IMR-90 (cell line): ENCODE measurements at regions not wholly inside any gene's neighbourhood (a gene's known extent, or its start where the extent isn't known, plus 50 kb on each side); places are given as distances from the start of the nearest gene placed in this dataset.

Experiments used
- ATAC-seq: fragments of 200-7000 bp; cut with Tn5 transposase; 2 replicates; pipeline ENCODE4 v1.9.1; 2020; ENCODE audit warnings: low read depth, mild to moderate bottlenecking, moderate library complexity
- BruUV-seq: library from RNA; stranded (reverse); fragments of 400-500 nt; replicated peaks from 2 replicates; lab custom pipeline; 2021; lab: Mats Ljungman, UMichigan
- CTCF ChIA-PET: fragments of 300-600 bp; formaldehyde crosslinking; extraction: SDS; loops from one replicate; lab custom pipeline; 2021; ENCODE audit warnings: antibody characterized with exemption; lab: Yijun Ruan, JAX
- POLR2A ChIA-PET: fragments of 300-600 bp; sonication (Branson Sonifier 250); formaldehyde crosslinking; loops from one replicate; lab custom pipeline; 2022; ENCODE audit warnings: antibody characterized with exemption; ENCODE audit not compliant: unreplicated experiment; lab: Charles Lee
- DNase-seq: peaks from one replicate; pipeline ENCODE4 v3.0.0; 2013
- H2AFZ ChIP-seq: replicated peaks from 2 replicates; pipeline ENCODE3; 2013; ENCODE audit warnings: low read length, mild to moderate bottlenecking; ENCODE audit not compliant: poor library complexity
- H2AK5ac ChIP-seq: 2 replicates; pipeline ENCODE4 v1.6.1; 2013; ENCODE audit warnings: low read depth, low read length, inconsistent platforms
- H2AK9ac ChIP-seq: replicated peaks from 2 replicates; pipeline ENCODE3; 2013; ENCODE audit warnings: mild to moderate bottlenecking, low read depth, low read length, moderate library complexity; ENCODE audit not compliant: poor library complexity
- H2BK120ac ChIP-seq: 2 replicates; pipeline ENCODE4 v1.6.1; 2013; ENCODE audit warnings: low read depth, low read length, inconsistent platforms
- H2BK15ac ChIP-seq: 3 replicates; pipeline ENCODE4 v1.6.1; 2013; ENCODE audit warnings: low read depth, low read length, inconsistent platforms
- H2BK20ac ChIP-seq: 2 replicates; pipeline ENCODE4 v1.6.1; 2013; ENCODE audit warnings: low read depth, mild to moderate bottlenecking, inconsistent platforms, low read length, moderate library complexity
- H2BK5ac ChIP-seq: 2 replicates; pipeline ENCODE4 v1.6.1; 2013; ENCODE audit warnings: mild to moderate bottlenecking, low read depth, low read length, inconsistent platforms; ENCODE audit not compliant: poor library complexity, severe bottlenecking
- H3K14ac ChIP-seq: replicated peaks from 2 replicates; pipeline ENCODE4 v1.6.1; 2013; ENCODE audit warnings: low read depth, low read length, inconsistent platforms
- H3K18ac ChIP-seq: 2 replicates; pipeline ENCODE4 v1.6.1; 2013; ENCODE audit warnings: low read depth, low read length, control low read depth
- H3K23ac ChIP-seq: 2 replicates; pipeline ENCODE4 v1.6.1; 2013; ENCODE audit warnings: low read depth, low read length, inconsistent platforms
- H3K27ac ChIP-seq: 2 replicates; pipeline ENCODE4 v1.5.1; 2013; ENCODE audit warnings: mild to moderate bottlenecking, control low read depth, low read length; ENCODE audit not compliant: insufficient read depth
- H3K27me3 ChIP-seq: 2 replicates; pipeline ENCODE4 v1.6.1; 2013; ENCODE audit warnings: low read length; ENCODE audit not compliant: control insufficient read depth, insufficient read depth
- H3K36me3 ChIP-seq: 2 replicates; pipeline ENCODE4 v1.6.1; 2013; ENCODE audit warnings: low read length, mixed read lengths; ENCODE audit not compliant: control insufficient read depth, insufficient read depth
- H3K4ac ChIP-seq: 2 replicates; pipeline ENCODE4 v1.6.1; 2013; ENCODE audit warnings: low read depth, low read length, inconsistent platforms
- H3K4me1 ChIP-seq: 2 replicates; pipeline ENCODE4 v1.6.1; 2013; ENCODE audit warnings: low read length, mixed read lengths; ENCODE audit not compliant: control insufficient read depth, insufficient read depth
- H3K4me2 ChIP-seq: 2 replicates; pipeline ENCODE4 v1.6.1; 2013; ENCODE audit warnings: low read depth, mild to moderate bottlenecking, control low read depth, low read length, moderate library complexity
- H3K4me3 ChIP-seq: 2 replicates; pipeline ENCODE4 v1.5.1; 2013; ENCODE audit warnings: low read depth, mild to moderate bottlenecking, control low read depth, low read length, moderate library complexity; ENCODE audit not compliant: insufficient read depth
- H3K56ac ChIP-seq: 2 replicates; pipeline ENCODE4 v1.6.1; 2013; ENCODE audit warnings: low read length, inconsistent platforms; ENCODE audit not compliant: insufficient read depth; ENCODE audit errors: extremely low read depth
- H3K79me1 ChIP-seq, 2 experiments: 2 replicates each; pipeline ENCODE4 v1.6.1; 2013; ENCODE audit warnings: low read length in 2 of 2, inconsistent platforms in 1 of 2, low read depth in 1 of 2
- H3K9ac ChIP-seq: 2 replicates; pipeline ENCODE4 v1.6.1; 2013; ENCODE audit warnings: low read depth, low read length, control low read depth
- H3K9me1 ChIP-seq: 2 replicates; pipeline ENCODE4 v1.6.1; 2013; ENCODE audit warnings: low read length, inconsistent platforms; ENCODE audit not compliant: insufficient read depth
- H3K9me3 ChIP-seq: 2 replicates; pipeline ENCODE4 v1.6.1; 2013; ENCODE audit warnings: low read length; ENCODE audit not compliant: control insufficient read depth, insufficient read depth
- H4K20me1 ChIP-seq: 2 replicates; pipeline ENCODE4 v1.6.1; 2013; ENCODE audit warnings: low read length, inconsistent platforms; ENCODE audit not compliant: insufficient read depth
- H4K5ac ChIP-seq: 2 replicates; pipeline ENCODE4 v1.6.1; 2013; ENCODE audit warnings: mild to moderate bottlenecking, low read depth, low read length, control low read depth
- H4K8ac ChIP-seq, 2 experiments: 2 replicates each; pipeline ENCODE4 v1.6.1; 2013; ENCODE audit warnings: low read depth in 2 of 2, low read length in 2 of 2, control low read depth in 1 of 2, inconsistent platforms in 1 of 2
- H4K91ac ChIP-seq: 2 replicates; pipeline ENCODE4 v1.6.1; 2013; ENCODE audit warnings: low read depth, low read length, inconsistent platforms; ENCODE audit not compliant: insufficient read depth
- SMC3 ChIP-seq: fragments of 150-350 bp; IDR thresholded peaks from 2 replicates; pipeline ENCODE4 v1.6.1; 2016; ENCODE audit warnings: low read depth, mild to moderate bottlenecking, antibody characterized with exemption, low read length, moderate library complexity
- dilution Hi-C: fragments of 300-500 bp; cut with HindIII; formaldehyde crosslinking; loops from one replicate; pipeline ENCODE4 v1.14.3; 2018; ENCODE audit warnings: low sequenced_read_pairs; ENCODE audit not compliant: unreplicated experiment
- in situ Hi-C: fragments of 300-500 bp; cut with MboI; formaldehyde crosslinking; loops from 3 replicates; pipeline ENCODE4 v1.14.3; 2019; ENCODE audit warnings: low sequenced_read_pairs, inconsistent platforms, mixed read lengths
- intact Hi-C: fragments of 100-400 bp; cut with micrococcal nuclease; formaldehyde crosslinking; loops from 2 replicates; pipeline ENCODE4 v1.10.0; 2022

DNA sequence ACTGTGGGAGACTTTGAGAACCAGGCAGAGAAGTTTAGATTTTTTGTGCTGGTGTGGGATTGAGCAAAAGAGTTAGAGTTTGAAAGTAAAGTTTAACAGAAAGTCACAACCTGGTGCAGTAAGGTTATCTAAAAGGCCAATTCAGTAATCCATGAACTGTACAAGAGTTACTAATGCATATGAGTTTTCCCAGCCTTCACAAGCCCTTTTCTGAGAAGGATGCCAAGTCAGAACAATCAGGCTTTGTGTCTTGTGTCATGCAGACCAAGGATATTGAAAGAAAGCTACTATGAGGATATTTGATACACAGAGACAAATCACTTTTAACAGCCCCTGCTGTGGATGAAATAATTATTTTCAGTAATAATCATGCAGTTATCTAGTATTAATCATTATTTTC, 68.8 kb upstream of the MYO3A start:
- Histone ChIP-seq H2BK5ac (no peak overlapping the region), H3K4me3 (no peak overlapping the region), H2AFZ (no peak overlapping the region), H3K18ac (no peak overlapping the region), H2BK20ac (no peak overlapping the region), H2AK9ac (no peak overlapping the region), H3K4me2 (no peak overlapping the region), H3K9ac (no peak overlapping the region), H2BK120ac (no peak overlapping the region), H3K9me3 (peaks cover 8% of the 10 kb centered on the region), H3K79me1 (no peaks in the 10 kb centered on the region), H3K56ac (no peak overlapping the region), H2BK15ac (no peak overlapping the region), H3K4me1 (no peaks in the 10 kb centered on the region), H2AK5ac (no peak overlapping the region), H3K23ac (no peak overlapping the region), H3K4ac (no peak overlapping the region), H3K27me3 (no peaks in the 10 kb centered on the region), H3K9me1 (no peaks in the 10 kb centered on the region), H4K8ac (no peak overlapping the region), H3K14ac (no peak overlapping the region), H4K5ac (no peak overlapping the region), H3K27ac (no peak overlapping the region), H3K36me3 (no peaks in the 10 kb centered on the region), H4K20me1 (no peaks in the 10 kb centered on the region), H4K91ac (no peak overlapping the region)
- no peak for TF ChIP-seq SMC3
- no peak for ATAC-seq
- in situ Hi-C loops (no loop called here), dilution Hi-C loops (no loop called here), intact Hi-C loops (no loop called here)
- no TSS peak for BruUV-seq
- POLR2A ChIA-PET, result no interaction called here
- no peak for DNase-seq
- CTCF ChIA-PET, result no interaction called here
